ENCODE measurements at regions not wholly inside any gene's neighbourhood (a gene's known extent, or its start where the extent isn't known, plus 50 kb on each side); places are given as distances from the start of the nearest gene placed in this dataset.
"Not testable (repeated sequence)": the region's sequence is repeated elsewhere in the genome, so short reads cannot be mapped to it uniquely, and the experiment has no call there.

DNA sequence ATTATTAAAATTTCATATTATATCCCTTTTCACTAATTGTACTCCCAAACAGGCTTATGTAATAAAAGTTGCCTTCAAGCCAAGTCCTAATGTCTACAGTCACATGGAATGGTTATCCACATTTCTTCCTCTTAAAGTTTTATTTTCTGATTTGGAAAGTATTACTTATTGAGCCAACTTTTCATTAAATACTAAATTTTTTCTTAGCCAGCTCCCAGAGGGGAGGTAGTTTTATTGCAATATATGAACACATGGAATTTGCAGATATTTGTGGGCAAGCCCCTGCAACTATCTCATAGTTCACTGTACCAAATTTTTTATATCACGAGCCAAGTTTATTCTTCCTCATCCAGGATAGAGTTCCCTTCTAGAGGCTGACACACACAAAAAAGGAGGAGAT, 332.8 kb upstream of the PTGER4 start:
- no peak for DNase-seq

DNA sequence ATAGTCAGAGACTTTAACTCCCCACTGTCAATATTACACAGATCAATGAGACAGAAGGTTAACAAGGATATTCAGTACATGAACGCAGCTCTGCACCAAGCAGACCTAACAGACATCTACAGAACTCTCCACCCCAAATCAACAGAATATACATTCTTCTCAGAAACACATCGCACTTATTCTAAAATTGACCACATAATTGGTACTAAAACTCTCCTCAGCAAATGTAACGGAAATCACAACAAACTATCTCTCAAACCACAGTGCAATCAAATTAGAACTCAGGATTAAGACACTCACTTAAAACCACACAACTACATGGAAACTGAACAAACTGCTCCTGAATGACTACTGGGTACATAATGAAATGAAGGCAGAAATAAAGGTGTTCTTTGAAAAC, 341.3 kb upstream of the PTGER4 start:
- DNase-seq: not testable (repeated sequence)

DNA sequence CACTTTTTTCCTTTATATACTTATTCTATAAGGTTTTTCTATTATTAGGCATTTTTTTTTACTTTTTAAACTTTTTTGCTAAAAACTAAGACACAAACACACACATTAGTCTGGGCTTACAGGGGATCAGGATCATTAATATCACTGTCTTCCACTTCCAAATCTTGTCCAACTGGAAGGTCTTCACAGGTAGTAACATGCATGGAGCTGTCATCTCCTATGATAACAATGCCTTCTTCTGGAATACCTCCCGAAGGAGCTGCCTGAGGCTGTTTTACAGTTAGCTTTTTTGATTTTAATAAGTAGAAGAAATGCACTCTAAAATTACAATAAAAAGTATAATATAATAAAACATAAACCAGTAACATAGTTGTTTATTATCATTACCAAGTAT, 345.5 kb upstream of the PTGER4 start:
- DNase-seq: no peak

DNA sequence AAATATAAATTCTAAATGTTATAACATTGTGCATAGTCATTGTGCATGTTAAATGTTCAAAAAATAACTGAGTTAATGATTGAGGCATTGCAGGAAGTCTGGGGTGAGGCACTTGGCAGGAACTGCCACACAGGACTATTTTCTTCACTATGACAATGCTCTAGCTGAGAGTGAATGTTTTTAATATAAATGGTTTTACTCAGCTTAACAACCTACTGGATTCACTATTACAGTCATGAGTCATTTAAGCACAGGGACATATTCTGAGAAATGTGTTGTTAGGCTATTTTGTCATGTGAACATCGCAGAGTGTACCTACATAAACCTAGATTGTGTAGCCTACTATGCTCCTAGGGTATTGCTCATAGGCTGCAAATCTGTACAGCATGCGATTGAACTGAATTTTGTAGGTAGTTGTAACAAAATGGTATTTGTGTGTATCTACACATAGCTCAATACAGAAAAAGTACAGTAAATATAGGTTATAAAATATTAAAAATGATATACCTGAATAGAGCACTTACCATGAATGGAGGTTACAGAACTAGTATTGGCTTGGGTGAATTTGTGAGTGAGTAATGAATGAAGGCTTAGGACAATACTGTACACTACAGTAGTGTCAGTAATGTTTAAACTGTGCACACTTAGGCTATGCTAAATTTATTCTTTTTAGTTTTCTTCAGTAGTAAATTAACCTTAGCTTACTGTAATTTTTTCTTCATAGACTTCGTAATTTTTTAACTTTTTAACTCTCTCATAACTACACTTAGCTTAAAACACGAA, 346.1 kb upstream of the PTGER4 start:
- no peak for DNase-seq

DNA sequence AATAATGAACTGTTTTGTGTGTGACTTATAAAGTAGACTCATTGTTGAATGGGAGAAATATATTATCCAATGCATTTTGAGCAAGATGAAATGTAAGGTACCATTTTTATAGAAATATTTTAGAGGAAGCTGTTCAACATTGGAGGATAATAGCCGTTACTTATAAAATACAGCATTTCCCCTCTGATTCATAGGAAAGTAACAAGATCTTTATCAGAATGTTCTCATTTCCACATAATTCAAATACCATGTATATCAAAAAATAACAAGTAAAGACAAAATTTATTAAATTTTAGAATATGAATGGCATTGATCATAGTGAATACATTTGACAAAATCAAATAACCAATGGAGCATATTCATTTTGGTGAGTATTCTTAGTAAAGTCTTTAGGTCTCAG, 346.7 kb upstream of the PTGER4 start:
- no peak for DNase-seq

DNA sequence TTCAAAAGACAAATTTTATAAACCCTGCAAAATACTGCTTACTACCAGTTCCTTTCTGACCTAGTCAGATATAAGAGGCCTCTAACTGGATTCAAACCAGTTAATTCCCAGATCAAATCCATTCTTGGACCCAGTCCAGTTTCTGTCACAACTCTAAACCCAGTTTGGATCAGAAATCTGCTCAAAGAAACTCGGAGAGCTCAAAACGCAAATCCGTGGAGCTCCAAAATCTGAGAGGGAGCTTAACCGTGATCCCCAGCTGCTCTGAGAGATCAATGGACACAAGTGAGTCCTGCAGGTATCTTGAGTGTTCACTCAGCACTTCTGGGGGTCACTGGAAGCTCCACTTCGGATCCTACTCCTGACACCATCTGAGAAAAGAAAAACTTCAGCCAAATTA, 348.1 kb upstream of the PTGER4 start:
- no peak for DNase-seq

DNA sequence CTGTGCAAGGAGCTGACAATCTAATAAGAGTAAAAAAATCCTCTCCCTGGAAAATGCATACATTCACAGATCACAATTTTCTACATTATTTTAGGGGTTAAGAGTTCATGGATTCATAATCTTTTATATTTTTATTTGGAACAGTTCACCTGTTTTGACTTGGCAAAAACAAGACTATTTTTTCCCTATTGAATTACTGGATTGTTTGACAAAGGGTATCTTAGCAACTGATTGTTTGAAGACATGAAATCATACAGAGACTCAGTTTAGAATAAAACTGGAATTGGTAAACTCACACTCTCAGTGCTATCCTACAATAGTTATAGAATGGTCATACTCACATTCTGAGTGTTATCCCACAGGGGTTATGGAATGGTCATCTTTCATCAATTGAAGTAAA, 358.2 kb upstream of the PTGER4 start:
- no peak for DNase-seq

DNA sequence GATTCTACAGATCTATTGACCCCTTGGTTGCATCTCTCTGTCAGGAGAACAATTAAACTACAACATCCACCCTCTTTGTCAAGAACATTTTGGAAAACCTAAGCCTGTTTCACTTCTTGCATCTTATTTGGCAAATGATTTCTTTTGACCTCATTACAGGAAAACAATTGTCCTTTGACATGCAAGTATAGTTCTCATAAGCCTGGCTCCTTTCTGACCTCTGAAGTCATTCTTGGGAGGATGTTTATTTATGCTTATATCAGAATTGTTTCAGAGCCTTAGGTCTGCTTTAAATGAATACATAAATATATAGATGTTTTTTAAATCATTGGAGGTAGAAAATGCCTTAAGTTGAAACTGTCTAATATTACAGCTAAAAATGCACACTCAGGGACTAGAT, 361.3 kb upstream of the PTGER4 start:
- no peak for DNase-seq

DNA sequence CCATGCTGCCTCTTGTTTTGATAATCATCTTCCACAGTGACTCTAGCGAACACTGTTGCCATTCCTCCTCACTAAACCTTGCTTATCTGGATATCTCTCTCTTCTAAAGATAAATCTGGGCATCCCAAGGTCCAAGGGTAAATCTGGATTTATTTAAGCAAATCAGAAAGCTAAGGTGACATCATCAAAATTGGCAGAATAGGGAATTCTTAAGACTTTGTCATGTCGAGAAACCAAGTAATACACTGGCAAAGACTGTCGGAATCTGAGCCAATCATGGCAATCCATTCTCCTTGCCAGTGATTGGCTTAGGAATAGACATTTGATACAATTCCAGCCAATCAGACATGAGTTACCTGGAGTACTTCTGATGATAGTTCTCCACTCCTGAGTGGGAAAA, 362.7 kb upstream of the PTGER4 start:
- DNase-seq: no peak

DNA sequence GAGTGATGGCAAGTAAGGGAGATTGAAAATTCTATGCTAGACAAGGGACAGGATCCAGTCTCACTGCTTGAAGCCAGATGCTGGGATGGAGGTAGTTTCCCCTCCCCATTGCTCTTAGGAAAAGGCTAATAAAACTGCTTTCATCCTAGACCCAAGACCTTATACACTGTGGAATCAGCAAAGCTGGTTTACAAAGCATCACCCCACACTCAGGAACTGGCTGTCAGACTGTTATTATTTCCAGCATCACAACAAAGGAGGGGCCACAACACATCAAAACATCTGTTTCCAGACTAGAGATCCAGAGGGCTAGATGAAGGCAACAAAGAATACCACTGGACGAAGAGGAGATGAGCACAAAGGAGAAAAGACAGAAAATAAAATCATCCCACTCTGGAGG, 364.6 kb upstream of the PTGER4 start:
- no peak for DNase-seq

DNA sequence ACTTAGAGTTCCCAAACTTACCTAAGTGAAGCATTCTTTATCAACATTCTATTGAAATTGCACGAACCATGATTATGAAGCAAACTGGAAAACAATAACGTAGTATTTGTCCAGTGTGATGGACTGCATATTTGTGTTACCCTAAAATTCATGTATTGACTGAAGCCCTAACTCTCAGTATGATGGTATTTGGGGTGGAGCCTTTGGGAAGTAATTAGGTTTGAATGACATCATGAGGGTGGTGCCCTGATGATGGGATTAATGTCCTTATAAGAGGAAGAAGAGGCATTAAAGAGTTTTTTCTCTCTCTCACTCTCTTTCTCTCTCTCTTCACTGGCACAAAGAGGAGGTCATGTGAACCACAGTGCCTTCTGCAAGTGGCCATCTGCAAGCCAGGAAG, 365.4 kb upstream of the PTGER4 start:
- no peak for DNase-seq

DNA sequence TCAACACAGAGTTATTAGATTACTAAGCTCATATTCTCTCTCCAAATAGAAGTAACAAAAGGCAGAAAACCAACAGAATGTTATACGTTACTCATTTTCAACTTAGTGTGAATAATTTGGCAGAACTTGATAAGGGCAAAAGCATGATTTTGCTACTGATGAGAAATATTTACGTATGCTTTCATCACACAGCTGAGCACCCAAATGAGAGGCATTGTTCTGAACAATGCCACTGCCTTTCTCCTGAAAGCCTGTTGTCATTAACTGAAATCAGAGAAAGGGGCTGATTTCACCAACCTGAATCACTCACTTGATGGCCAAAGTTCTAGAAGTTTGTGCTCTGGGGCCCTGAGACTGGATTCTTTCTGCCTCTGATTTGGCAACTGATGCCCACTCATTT, 367.5 kb upstream of the PTGER4 start:
- DNase-seq: no peak

DNA sequence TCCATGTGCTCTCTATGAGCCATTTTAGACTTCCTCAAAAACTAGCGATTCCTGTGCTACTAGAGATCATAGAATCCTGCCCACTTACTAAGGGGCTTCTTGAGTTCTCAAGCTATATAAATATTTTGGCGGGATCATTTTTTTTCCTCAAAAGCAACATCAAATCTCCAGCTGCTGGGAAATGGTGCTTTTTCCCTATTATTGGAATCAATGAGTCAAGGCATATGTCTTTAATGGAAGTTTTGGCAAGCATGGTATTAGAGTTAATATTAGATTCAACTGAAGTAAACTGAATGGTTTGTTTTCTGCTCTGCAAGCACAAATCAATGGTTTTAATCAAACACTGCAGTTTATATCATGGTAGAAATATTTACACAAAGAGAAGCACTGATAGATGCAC, 369.9 kb upstream of the PTGER4 start:
- DNase-seq: no peak

DNA sequence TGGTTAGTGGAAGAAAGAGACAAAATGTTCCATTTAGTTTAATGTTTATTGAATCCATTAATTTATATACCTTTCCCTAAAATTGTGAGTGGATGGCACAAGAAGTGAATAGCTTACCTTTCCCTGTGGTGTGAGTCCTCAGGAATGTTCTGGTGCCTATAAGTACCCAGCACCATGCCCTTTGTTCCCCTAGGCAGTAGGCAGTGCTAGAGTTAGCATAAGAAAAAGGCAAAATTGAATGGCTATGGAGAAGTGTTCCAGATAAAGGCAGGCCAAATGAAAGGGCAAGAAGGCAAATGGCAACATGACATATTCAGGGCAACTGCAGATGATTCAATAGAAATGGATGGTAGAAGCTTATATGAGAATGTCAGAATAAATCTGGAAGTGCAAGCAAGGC, 370.8 kb upstream of the PTGER4 start:
- DNase-seq: no peak

DNA sequence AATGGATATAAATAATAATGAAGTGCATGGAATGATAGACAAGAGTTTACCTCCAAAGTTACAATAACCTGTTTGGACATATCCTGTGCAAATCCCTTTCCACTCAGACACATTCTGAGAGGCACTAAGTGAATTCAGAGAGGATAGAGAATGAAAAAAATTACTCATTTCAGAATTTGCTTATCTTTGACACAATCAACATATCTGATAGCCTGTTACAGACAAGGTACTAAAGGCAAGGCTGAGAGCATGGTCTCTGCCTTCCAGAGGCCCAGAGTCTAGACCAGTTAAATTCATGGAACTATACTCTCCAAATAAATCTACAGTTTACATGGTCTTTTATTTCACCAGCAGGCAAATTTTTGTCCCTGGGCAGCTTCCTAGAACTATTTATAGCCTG, 371.8 kb upstream of the PTGER4 start:
- DNase-seq: no peak

DNA sequence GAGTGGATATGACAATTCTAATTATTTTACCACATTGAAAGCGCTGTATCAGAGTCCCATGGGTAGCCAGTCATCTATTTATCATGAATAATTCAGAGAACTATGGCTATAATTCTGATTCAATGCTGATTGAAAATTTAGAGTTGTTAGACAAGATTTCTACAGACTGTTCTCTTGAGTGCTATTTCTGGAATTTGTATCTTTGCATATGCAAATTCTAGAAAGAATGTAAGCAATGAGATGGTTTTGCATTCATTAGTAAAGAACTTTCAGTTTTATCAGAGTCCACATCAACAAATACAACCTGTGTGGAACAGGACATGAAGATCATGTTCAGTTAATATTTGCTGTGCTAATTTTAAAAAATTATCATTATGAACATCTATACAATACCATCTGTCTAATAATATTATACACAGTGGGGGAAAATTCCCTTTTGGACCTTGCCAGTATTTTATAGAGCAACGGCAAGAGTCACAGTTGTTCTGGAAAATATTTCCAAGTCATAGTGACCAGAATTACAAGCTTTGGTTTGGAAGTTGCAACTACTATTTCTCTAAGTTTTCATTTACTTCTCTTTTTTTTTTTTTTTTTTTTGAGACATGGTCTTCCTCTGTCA, 372.7 kb upstream of the PTGER4 start:
- DNase-seq: no peak

DNA sequence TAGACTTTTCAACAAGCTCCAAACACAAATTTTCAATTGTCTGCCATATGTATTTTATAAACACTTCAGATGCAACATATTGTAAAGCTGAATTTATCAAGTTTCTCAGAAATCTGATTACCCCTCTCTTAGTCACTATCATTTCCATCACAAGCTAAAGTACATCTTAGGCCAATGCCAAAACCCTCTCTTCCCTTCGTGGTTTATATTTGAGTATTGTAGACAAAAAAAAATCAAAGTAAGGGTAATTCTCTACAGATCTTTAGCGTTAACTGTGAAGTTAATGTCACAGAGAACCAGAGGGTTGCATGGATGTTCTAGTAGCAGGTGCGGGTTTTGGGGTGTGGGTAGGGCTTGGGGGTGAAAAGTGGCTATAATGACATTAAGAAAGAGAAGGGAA, 387.7 kb upstream of the PTGER4 start:
- no peak for DNase-seq

DNA sequence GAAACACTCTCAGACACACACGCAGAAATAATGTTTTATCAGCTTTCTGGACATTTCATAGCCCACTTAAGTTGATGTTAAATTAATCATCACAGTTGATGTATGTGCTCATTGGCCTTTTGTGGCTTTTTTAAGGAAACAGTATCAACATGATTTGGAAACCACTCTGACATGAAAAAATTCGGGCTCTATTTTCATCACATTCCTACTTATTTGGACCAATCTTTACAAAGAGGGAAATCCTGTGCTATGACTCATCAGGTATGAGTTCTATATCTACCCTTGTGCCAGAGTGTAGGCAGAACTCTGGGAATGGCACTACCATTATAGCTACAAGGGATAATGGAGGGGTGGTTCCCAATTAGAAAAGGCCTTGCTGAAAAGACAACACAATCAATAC, 388.4 kb upstream of the PTGER4 start:
- no peak for DNase-seq

DNA sequence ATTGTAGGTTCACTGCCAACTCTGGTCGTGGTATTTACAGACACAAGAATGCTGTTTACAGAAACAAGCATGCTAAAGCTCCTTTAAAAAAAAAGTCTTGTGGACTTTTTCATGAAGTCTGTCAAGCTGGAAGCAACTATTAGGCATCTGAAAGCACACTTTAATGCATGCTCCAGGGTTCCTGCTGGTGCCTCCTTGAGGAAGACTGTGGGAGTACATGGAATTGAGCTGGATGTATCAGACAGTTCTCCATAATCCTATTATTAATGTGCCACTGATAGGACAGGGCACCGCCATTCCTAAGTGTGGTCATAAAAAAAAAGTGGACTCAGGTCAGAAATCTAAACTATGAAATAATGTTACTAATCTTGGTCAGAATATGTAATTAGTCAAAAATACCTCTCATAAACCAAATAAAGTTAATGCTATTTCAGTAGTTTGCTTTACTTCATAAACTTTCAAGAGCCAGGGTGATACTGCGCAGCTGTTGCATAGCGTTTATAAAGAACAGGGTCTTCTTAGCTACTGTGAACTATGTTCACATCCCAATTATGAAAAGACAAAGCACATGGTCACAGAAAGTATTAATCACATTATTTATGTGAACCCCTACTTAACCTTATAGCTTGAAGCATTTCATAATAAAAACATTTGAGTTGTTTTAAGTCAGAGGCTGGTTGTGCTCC, 390.8 kb upstream of the PTGER4 start:
- DNase-seq: no peak

DNA sequence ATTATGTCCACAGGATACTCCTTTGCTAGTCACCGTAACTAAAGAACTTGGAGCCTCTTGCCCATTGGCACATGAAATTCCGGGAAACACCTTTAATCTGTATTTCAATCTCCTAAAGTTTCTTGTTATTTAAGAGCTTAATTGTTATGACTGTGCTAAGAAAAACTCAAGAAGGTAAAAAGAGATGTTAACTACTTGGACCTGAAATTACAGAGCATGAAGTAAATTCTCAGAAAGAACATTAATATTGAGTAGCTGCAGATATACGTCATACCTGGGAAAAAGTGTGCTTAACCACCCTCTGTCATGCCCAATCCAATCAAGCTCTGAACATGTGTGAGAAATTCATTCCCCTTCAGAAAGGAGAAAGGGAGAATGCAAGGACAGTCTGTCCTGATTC, 394.9 kb upstream of the PTGER4 start:
- DNase-seq: no peak

DNA sequence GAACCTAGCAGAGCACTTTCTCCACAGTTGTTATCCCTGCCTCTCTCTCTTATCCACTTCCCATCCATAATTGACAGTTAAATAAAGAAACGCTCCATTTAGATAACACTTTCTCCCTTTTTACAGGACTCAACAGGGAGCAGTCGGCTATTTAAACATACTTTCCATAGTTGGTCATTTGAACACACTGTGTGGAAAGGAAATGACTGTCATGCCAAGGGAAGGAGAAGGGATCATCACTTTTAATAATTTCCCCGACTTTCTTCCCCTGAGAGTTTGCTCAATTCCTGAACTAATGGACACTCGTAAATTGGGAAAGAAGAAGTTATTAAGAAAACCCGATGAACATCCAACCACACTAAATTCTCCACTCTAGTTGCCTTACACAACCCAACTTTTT, 400.8 kb upstream of the PTGER4 start:
- DNase-seq: no peak

DNA sequence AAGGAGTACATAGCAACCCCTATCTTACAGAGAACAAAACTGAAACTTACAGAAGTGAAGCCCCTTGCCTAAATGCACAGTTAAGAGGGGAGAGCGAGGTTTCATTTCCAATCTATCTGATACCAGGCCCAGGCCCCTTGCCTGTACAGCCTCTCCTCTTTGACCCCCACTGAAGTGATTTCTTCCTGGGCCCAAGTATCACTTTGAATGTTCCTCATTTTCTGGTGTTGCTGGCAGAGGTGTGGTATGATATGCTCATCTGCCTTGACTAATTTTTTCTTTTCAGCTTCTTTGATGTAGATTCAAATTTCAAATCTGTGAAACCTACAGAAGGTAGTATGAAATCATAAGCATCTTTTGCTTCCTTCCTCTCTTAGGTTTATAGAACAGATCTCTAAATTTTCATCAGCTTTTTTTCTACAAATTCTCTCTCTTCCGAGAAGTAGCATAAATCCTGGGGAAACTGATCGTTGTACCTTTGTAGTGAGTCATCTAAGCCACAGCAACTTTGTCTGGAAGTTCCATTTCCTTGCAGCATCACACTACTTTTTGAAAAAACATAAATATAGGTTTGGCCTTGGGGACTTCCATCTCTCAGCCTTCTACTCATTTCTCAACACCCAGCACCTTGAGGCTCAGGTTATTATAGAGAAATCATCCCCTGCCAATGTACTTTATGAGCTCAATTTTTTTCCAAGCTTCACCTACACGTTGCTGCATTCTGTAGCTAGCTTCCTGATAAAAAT, 402.4 kb upstream of the PTGER4 start:
- DNase-seq: no peak

DNA sequence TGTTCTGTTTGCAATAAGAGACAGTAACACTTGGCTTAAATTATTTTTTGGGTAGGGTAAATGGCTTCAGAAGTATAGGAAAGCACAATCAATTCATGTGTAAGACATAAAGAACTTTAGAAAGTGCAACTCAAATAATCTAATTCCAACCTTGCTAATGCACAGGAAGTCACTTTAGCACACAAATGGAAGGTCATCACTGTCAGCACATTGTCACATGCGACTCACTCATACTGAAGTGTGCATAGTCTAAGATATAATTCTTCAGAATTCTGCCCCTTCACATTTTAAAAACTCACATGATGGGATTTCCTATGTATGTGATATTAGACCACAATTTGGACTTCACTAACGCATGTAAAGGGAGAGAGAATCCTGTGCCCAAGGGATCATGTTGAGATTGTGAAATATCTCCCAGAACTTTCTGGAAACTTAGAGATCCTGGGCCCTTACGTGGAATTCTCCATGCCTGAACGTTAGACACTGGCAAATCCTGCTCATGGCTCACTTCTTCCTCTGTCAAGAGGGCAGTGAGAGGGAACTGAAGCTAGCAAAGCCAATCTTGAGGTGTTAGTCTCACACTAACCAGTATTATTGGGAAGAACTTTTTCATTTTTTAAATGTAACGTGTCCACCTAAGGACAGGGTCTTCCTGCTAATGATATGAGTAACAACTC, 403.2 kb upstream of the PTGER4 start:
- no peak for DNase-seq
